Neural cell (in vitro differentiated cells): ENCODE measurements at regions not wholly inside any gene's neighbourhood (a gene's known extent, or its start where the extent isn't known, plus 50 kb on each side); places are given as distances from the start of the nearest gene placed in this dataset.

Source experiments
- EP300 ChIP-seq: fragments of 450-650 bp; conservative IDR thresholded peaks from 2 replicates; pipeline ENCODE4 v1.6.1; 2014; ENCODE audit warnings: antibody characterized with exemption, mild to moderate bottlenecking, moderate library complexity; ENCODE audit not compliant: poor library complexity, severe bottlenecking
- POLR2AphosphoS5 ChIP-seq: IDR thresholded peaks from 2 replicates; pipeline ENCODE4 v1.6.1; 2012
- TF ChIP-seq, protein P1 (sequence below): fragments of 450-650 bp; IDR thresholded peaks from 2 replicates; pipeline ENCODE4 v1.5.1; 2014; ENCODE audit warnings: antibody characterized with exemption, mild to moderate bottlenecking, moderate library complexity; ENCODE audit not compliant: poor library complexity, severe bottlenecking

DNA sequence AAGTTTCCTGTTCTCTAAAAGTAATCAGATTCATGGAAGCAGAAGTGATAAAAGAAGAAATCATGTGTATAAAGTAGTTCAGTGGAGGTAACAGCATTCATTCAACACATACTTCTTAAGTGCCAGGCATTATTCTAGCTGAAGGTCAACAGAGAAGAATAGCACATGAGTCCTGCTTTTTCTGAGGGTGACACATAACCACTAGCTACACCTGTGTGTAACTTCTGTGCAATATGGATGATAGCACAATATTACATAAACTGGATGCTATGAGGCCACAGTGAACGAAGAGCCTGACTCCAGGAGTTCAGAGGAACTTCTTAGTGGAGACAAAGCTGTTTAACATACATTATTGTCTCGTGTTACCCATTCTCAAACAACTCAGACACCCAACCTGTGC, 114.3 kb upstream of the PCED1B start:
- TF ChIP-seq, protein P1, sequence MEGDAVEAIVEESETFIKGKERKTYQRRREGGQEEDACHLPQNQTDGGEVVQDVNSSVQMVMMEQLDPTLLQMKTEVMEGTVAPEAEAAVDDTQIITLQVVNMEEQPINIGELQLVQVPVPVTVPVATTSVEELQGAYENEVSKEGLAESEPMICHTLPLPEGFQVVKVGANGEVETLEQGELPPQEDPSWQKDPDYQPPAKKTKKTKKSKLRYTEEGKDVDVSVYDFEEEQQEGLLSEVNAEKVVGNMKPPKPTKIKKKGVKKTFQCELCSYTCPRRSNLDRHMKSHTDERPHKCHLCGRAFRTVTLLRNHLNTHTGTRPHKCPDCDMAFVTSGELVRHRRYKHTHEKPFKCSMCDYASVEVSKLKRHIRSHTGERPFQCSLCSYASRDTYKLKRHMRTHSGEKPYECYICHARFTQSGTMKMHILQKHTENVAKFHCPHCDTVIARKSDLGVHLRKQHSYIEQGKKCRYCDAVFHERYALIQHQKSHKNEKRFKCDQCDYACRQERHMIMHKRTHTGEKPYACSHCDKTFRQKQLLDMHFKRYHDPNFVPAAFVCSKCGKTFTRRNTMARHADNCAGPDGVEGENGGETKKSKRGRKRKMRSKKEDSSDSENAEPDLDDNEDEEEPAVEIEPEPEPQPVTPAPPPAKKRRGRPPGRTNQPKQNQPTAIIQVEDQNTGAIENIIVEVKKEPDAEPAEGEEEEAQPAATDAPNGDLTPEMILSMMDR, result no peak
- TF ChIP-seq EP300 (no peak), POLR2AphosphoS5 (no peak)
